GM18951 (cell line): ENCODE measurements at regions not wholly inside any gene's neighbourhood (a gene's known extent, or its start where the extent isn't known, plus 50 kb on each side); places are given as distances from the start of the nearest gene placed in this dataset.

Experiments
- POLR2A ChIP-seq: IDR thresholded peaks from 4 replicates; pipeline ENCODE4 v1.6.1; 2011; ENCODE audit warnings: mild to moderate bottlenecking; ENCODE audit not compliant: insufficient read length, insufficient read depth; ENCODE audit errors: extremely low read depth
- in situ Hi-C: fragments of 300-500 bp; cut with MboI; formaldehyde crosslinking; loops from one replicate; pipeline ENCODE4 v1.12.0; 2022; ENCODE audit warnings: low sequenced_read_pairs, mixed read lengths, inconsistent platforms; ENCODE audit not compliant: unreplicated experiment

GRCh38 chr12:42976122-42976521, 386.6 kb upstream of the PRICKLE1 start:
- TF ChIP-seq POLR2A: no peak
- in situ Hi-C loops: no loop called here

- in situ Hi-C loops: no loop called here
- no peak for TF ChIP-seq POLR2A
Measured at GRCh38 chr12:42969355-42969754, 379.8 kb upstream of the PRICKLE1 start.

DNA sequence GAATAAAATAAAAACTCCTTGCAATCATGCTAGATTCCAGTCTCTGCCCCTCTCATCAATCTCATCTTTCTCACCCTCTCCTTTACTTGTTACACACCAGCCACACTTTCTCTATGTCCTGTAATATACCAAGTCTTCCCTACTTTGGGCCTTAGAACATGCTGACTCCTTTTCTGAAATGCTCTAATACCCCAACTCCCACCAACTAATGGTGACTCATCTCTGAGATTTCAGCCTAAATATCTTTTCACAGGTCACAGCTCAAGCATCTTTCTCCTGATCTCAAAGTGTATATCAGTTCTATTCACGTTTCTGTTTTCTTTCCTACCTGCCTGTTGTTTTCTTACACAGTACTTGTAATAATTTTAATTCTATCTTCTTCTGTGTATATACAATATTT, 378.9 kb upstream of the PRICKLE1 start:
- no peak for TF ChIP-seq POLR2A
- in situ Hi-C loops: no loop called here

- in situ Hi-C loops: no loop called here
Measured at GRCh38 chr12:42967850-42968249, 378.3 kb upstream of the PRICKLE1 start.

GRCh38 chr12:42963988-42964387, 374.4 kb upstream of the PRICKLE1 start:
- in situ Hi-C loops: no loop called here
- TF ChIP-seq POLR2A: no peak

More at GRCh38 chr12:42967850-42968249, 378.3 kb upstream of the PRICKLE1 start:
- TF ChIP-seq POLR2A: no peak

DNA sequence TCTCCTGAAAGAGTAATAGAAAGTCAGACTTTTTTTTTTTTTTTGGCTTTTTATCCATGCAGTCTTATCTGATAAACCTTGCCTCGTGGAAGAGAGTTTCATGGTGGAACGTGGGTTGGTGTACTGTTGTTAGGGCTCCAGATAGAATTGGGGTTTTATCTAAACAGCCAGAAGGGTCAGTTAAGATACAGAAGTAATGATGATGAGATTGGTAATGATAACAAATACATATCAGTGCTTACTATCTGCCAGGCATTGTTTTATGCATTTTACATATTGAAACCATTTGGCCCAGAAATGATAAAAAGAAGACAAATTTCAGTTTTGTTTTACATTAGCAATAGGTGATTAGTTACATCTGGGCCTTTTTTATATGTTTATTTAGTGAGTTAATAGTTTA, 372.8 kb upstream of the PRICKLE1 start:
- no peak for TF ChIP-seq POLR2A
- in situ Hi-C loops: no loop called here

GRCh38 chr12:42961395-42961794, 371.8 kb upstream of the PRICKLE1 start:
- TF ChIP-seq POLR2A: no peak
- in situ Hi-C loops: no loop called here

DNA sequence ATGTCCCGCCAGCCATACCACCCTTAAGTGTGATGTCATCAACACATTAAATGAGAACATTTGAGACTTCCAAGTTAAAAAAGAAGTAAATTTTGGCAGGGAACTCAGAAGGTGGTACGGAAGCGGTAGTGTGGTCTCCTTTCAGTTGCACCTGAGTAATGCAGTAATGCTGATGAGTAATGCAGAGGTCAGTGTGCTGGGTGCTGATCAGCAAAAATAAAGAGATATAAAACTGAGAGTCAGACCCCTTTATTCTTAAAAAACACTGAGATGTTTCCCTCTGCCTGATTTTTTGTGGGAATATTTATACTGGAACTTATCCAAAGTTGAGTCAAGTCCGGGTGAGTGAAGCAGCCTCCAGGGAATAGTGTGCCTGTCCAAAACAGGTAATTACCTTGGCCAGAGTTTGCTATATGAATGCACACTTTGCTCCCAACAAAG, 370.6 kb upstream of the PRICKLE1 start:
- in situ Hi-C loops: no loop called here

DNA sequence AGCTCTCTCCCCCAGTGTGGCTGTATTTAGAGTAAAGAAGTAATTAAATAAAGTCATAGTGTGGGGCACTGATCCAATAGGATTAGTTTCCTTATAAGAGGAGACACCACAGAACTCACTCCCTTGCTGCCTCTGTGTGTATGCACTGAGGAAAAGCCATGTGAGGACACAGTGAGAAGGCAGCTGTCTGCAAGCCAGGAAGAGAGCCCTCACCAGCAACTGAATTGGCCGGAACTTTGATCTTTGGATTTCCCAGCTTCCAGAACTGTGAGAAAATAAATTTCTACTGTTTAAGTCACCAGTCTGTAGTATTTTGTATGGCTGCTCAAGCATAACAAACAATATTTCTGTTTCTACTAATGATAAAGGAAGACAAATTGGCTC, 368.7 kb upstream of the PRICKLE1 start:
- no peak for TF ChIP-seq POLR2A
- in situ Hi-C loops: no loop called here

More for the DNA sequence above, 370.6 kb upstream of the PRICKLE1 start:
- no peak for TF ChIP-seq POLR2A

- TF ChIP-seq POLR2A: no peak
- in situ Hi-C loops: no loop called here
Measured at GRCh38 chr12:42957561-42958290, 368.2 kb upstream of the PRICKLE1 start.

DNA sequence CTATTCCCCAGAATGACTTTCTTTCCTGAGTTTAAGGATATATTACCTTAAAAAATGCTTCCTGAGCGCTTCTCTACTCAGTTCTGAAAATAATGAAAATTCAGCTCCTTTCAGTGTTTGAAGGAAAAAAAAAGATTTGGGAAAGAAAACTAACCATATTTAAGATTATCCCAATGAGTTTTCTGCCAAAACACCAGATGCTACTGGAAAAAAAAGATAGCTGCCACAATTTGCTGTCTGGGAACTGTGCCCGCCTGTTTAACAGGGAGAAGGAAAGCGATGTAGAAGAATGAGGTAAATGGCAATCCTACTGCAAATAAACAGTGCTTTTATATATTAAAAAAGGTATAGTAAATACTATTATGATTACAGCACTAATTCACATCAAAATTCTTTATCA, 367.6 kb upstream of the PRICKLE1 start:
- TF ChIP-seq POLR2A: no peak
- in situ Hi-C loops: no loop called here

- TF ChIP-seq POLR2A: no peak
- in situ Hi-C loops: no loop called here
Measured at GRCh38 chr12:42953021-42953420, 363.5 kb upstream of the PRICKLE1 start.

- TF ChIP-seq POLR2A: no peak
- in situ Hi-C loops: no loop called here
Measured at GRCh38 chr12:42946871-42947381, 357.4 kb upstream of the PRICKLE1 start.

GRCh38 chr12:42945927-42946326, 356.4 kb upstream of the PRICKLE1 start:
- in situ Hi-C loops: no loop called here
- no peak for TF ChIP-seq POLR2A
